ENCODE measurements at regions not wholly inside any gene's neighbourhood (a gene's known extent, or its start where the extent isn't known, plus 50 kb on each side); places are given as distances from the start of the nearest gene placed in this dataset.

DNA sequence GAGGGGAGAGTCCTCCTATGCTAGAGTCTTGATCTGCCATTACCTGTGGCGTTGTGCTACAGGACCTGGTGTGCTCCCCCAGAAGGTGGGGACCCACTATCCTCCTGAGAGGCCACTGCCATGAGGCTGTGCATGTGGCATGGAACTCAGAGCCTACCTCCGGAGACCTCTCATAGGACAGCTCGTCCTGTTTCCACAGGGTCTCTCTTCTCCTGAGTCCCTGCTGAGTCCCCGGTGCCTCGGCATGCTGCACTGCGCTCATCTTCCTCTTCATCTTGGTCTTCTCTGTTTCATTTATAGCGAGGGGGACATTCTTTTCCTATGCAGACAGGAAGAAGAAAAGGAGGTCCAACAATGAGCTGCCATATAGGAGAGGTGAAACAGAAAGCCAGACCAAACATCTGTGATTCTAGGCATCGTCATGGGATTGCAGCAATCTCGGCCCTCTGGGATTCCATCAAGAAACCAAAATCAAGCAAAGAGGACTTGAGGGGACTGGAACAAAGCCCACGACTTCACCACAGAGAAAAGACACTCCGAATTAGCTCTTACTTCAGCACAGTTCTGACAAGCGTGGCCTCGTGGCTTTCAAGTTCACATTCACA, 83.7 kb downstream of the KCNF1 start:
- ChIA-PET POLR2A (no interaction called here), CTCF (interaction anchor here (0.7 to 2.2 kb wide), 2 partner anchors 14 to 160 kb away, joined by 3 to 5 read pairs; no protein-coding TSS in a partner anchor)
- TF ChIP-seq, protein P1, sequence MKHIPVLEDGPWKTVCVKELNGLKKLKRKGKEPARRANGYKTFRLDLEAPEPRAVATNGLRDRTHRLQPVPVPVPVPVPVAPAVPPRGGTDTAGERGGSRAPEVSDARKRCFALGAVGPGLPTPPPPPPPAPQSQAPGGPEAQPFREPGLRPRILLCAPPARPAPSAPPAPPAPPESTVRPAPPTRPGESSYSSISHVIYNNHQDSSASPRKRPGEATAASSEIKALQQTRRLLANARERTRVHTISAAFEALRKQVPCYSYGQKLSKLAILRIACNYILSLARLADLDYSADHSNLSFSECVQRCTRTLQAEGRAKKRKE (CRISPR knock-in tag; IDR thresholded peaks at IDR 0.05; ENCODE audit: low read depth), result no peak
- TF ChIP-seq PHF8 (IDR thresholded peaks at IDR 0.05; ENCODE audit: borderline replicate concordance, low read depth) (no peak), MAFK (IDR thresholded peaks at IDR 0.05; ENCODE audit: partially characterized antibody) (no peak), CBX2 (IDR thresholded peaks at IDR 0.05; ENCODE audit: borderline replicate concordance, low read depth) (no peak), EHMT2 (IDR thresholded peaks at IDR 0.05; ENCODE audit: low read depth) (no peak), ZNF302 (CRISPR knock-in tag; IDR thresholded peaks at IDR 0.05) (no peak), JUN (IDR thresholded peaks at IDR 0.05) (no peak), FOSB (CRISPR knock-in tag; IDR thresholded peaks at IDR 0.05) (no peak), SMC3 (IDR thresholded peaks at IDR 0.05) (no peak), CEBPB (IDR thresholded peaks at IDR 0.05) (no peak), POLR2AphosphoS2 (conservative IDR thresholded peaks at IDR 0.05; ENCODE audit: low read length) (no peak), RARB (CRISPR knock-in tag; IDR thresholded peaks at IDR 0.05) (no peak), HEYL (CRISPR knock-in tag; IDR thresholded peaks at IDR 0.05) (no peak), CBX8 (IDR thresholded peaks at IDR 0.05) (no peak), RFX5 (IDR thresholded peaks at IDR 0.05) (no peak), RNF2 (IDR thresholded peaks at IDR 0.05; ENCODE audit: borderline replicate concordance, low read depth) (no peak)
- TF ChIP-seq, protein P2, sequence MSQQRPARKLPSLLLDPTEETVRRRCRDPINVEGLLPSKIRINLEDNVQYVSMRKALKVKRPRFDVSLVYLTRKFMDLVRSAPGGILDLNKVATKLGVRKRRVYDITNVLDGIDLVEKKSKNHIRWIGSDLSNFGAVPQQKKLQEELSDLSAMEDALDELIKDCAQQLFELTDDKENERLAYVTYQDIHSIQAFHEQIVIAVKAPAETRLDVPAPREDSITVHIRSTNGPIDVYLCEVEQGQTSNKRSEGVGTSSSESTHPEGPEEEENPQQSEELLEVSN (IDR thresholded peaks at IDR 0.05; ENCODE audit: borderline replicate concordance, low read depth), result no peak
- TF ChIP-seq, protein P3, sequence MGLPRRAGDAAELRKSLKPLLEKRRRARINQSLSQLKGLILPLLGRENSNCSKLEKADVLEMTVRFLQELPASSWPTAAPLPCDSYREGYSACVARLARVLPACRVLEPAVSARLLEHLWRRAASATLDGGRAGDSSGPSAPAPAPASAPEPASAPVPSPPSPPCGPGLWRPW (IDR thresholded peaks at IDR 0.05), result no peak
- TF ChIP-seq, protein P4, sequence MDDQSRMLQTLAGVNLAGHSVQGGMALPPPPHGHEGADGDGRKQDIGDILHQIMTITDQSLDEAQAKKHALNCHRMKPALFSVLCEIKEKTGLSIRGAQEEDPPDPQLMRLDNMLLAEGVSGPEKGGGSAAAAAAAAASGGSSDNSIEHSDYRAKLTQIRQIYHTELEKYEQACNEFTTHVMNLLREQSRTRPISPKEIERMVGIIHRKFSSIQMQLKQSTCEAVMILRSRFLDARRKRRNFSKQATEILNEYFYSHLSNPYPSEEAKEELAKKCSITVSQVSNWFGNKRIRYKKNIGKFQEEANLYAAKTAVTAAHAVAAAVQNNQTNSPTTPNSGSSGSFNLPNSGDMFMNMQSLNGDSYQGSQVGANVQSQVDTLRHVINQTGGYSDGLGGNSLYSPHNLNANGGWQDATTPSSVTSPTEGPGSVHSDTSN (IDR thresholded peaks at IDR 0.05), result no peak
- no peak overlapping the region for H3K4me3 ChIP-seq
- no peak overlapping the region for H3K27ac ChIP-seq
- H3K9me3 ChIP-seq, result no peaks in the 10 kb centered on the region
- no peak for DNase-seq (ENCODE audit: low read depth in 1 of 2, low spot score in 1 of 2)
- H3K4me1 ChIP-seq, result no peaks in the 10 kb centered on the region
- FAIRE-seq, result no peak
- WGBS (ENCODE audit: missing lambda C conversion rate), result 55% methylated on average over 13 of the region's 13 CpGs
- H3K4me2 ChIP-seq, result no peak overlapping the region
- no peak for ATAC-seq

DNA sequence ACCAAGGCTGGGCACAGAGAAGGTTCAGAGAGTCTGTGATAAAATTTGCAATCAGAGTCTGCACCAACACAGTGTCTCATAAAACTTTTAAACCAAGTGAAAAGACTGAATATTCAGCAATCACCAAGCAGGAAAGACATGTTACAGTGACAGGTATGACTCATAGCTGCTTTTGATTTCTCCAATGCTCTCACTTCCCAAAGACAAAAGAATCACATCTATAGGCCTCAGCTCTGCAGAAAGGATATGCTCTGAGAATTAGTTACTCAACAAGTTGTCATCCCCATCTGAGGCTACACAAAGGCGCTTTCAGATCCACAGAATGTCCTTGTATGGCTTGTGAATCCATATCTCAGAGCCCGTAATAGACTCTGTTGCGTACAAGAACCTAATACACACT, 92.5 kb downstream of the KCNF1 start:
- H3K27ac ChIP-seq, result no peak overlapping the region
- FAIRE-seq (no peak), DNase-seq (ENCODE audit: low read depth in 1 of 2, low spot score in 1 of 2) (no peak), ATAC-seq (no peak; a peak in 1 of 6 replicates)
- no peaks in the 10 kb centered on the region for H3K9me3 ChIP-seq
- ChIA-PET POLR2A (no interaction called here), CTCF (interaction anchor here (1.9 kb wide), 1 partner anchor 120 kb away, joined by 5 read pairs; no protein-coding TSS in a partner anchor)
- TF ChIP-seq NR3C1 (IDR thresholded peaks at IDR 0.05), result no peak
- TF ChIP-seq FOSL2 (IDR thresholded peaks at IDR 0.05), result no peak
- peak; percentile 53; the same call in 1 of the 2 replicates for TF ChIP-seq FOSL2 (CRISPR knock-in tag; IDR thresholded peaks at IDR 0.05)
- no peak overlapping the region for H3K4me2 ChIP-seq
- no peaks in the 10 kb centered on the region for H3K4me1 ChIP-seq
- WGBS (ENCODE audit: missing lambda C conversion rate), result 88% methylated on average over 3 of the region's 3 CpGs
- H3K4me3 ChIP-seq, result no peak overlapping the region

DNA sequence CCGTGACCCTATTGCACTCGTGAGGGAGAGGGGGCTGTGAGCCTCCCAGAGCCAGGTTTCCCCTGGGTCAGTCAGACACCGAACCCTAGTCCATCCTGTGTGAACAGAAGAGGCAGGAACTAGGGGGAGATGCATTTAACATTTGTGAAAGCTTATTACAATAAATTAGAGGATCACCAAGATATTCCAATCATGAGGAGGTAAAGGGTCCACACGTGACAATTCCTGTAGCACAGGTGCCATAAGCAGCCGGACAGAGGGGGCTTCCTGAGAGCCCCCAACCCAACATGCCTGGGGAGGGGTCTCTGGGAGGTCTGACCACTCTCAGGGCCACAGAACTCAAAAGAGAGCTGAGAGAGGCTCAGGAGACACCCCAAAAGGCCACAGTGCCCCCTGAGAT, 93.3 kb downstream of the KCNF1 start:
- no peaks in the 10 kb centered on the region for H3K9me3 ChIP-seq
- CTCF ChIA-PET, result interaction anchor here (0.6 to 1.9 kb wide), 3 partner anchors 24 to 528 kb away, joined by 3 to 5 read pairs (median 4); no protein-coding TSS in a partner anchor
- no peaks in the 10 kb centered on the region for H3K4me1 ChIP-seq
- no peak for ATAC-seq
- H3K4me2 ChIP-seq, result no peak overlapping the region
- H3K4me3 ChIP-seq, result no peak overlapping the region
- no peak for FAIRE-seq
- TF ChIP-seq ZSCAN20 (CRISPR knock-in tag; IDR thresholded peaks at IDR 0.05) (no peak), GATA3 (IDR thresholded peaks at IDR 0.05; ENCODE audit: borderline replicate concordance) (no peak), HOXA7 (CRISPR knock-in tag; IDR thresholded peaks at IDR 0.05) (no peak), RAD21 (conservative IDR thresholded peaks at IDR 0.05 in 1 of 2, IDR thresholded peaks at IDR 0.05 in 1 of 2) (no peak), MAFK (IDR thresholded peaks at IDR 0.05; ENCODE audit: partially characterized antibody) (no peak)
- TF ChIP-seq, protein P5, sequence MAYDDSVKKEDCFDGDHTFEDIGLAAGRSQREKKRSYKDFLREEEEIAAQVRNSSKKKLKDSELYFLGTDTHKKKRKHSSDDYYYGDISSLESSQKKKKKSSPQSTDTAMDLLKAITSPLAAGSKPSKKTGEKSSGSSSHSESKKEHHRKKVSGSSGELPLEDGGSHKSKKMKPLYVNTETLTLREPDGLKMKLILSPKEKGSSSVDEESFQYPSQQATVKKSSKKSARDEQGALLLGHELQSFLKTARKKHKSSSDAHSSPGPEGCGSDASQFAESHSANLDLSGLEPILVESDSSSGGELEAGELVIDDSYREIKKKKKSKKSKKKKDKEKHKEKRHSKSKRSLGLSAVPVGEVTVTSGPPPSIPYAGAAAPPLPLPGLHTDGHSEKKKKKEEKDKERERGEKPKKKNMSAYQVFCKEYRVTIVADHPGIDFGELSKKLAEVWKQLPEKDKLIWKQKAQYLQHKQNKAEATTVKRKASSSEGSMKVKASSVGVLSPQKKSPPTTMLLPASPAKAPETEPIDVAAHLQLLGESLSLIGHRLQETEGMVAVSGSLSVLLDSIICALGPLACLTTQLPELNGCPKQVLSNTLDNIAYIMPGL (CRISPR knock-in tag; IDR thresholded peaks at IDR 0.05; ENCODE audit: borderline replicate concordance), result no peak
- POLR2A ChIA-PET, result no interaction called here
- no peak for DNase-seq (ENCODE audit: low read depth in 1 of 2, low spot score in 1 of 2)
- 68% methylated on average over 5 of the region's 5 CpGs for WGBS (ENCODE audit: missing lambda C conversion rate)
- no peak overlapping the region for H3K27ac ChIP-seq

Measured in A549 (cell line).